ENCODE measurements at regions not wholly inside any gene's neighbourhood (a gene's known extent, or its start where the extent isn't known, plus 50 kb on each side); places are given as distances from the start of the nearest gene placed in this dataset.

GRCh38 chr5:73352649-73353230 is 95.8 kb downstream of the FOXD1 start:
- H3K4me1 ChIP-seq, result no peaks in the 10 kb centered on the region
- H3K9me3 ChIP-seq, result peaks cover 32% of the 10 kb centered on the region
- ATAC-seq (no peak), FAIRE-seq (no peak), DNase-seq (ENCODE audit: low read depth in 1 of 2, low spot score in 1 of 2) (no peak)
- CTCF ChIA-PET, result interaction anchor here (0.8 to 1.4 kb wide), 5 partner anchors 10 to 98 kb away, joined by 3 to 5 read pairs (median 4); partner anchors contain the start of gene FOXD1
- POLR2A ChIA-PET, result interaction anchor here (1.1 kb wide), 1 partner anchor 8 kb away, joined by 3 read pairs; no protein-coding TSS in a partner anchor
- no peak overlapping the region for H3K4me2 ChIP-seq
- H3K27ac ChIP-seq, result no peak overlapping the region
- no peak overlapping the region for H3K4me3 ChIP-seq
- no peak for TF ChIP-seq POLR2AphosphoS2 (conservative IDR thresholded peaks at IDR 0.05; ENCODE audit: low read length)
- no peak for TF ChIP-seq KDM5A (IDR thresholded peaks at IDR 0.05)
- no peak for TF ChIP-seq CHD2 (IDR thresholded peaks at IDR 0.05; ENCODE audit: low read length, partially characterized antibody)
- no peak for TF ChIP-seq PHF8 (IDR thresholded peaks at IDR 0.05; ENCODE audit: borderline replicate concordance, low read depth)
- no peak for TF ChIP-seq EHMT2 (IDR thresholded peaks at IDR 0.05; ENCODE audit: low read depth)

GRCh38 chr5:73352243-73352642 is 96.3 kb downstream of the FOXD1 start:
- POLR2A ChIA-PET, result no interaction called here
- TF ChIP-seq HOXB5 (CRISPR knock-in tag; IDR thresholded peaks at IDR 0.05) (no peak), MAFK (IDR thresholded peaks at IDR 0.05; ENCODE audit: partially characterized antibody) (no peak), POLR2AphosphoS2 (conservative IDR thresholded peaks at IDR 0.05; ENCODE audit: low read length) (no peak), CEBPB (IDR thresholded peaks at IDR 0.05) (no peak), TFCP2L1 (CRISPR knock-in tag; IDR thresholded peaks at IDR 0.05) (no peak), KDM5A (IDR thresholded peaks at IDR 0.05) (no peak), HMGXB4 (CRISPR knock-in tag; IDR thresholded peaks at IDR 0.05; ENCODE audit: borderline replicate concordance) (no peak), JUN (IDR thresholded peaks at IDR 0.05) (no peak), FOSB (CRISPR knock-in tag; IDR thresholded peaks at IDR 0.05) (no peak), FOXS1 (CRISPR knock-in tag; IDR thresholded peaks at IDR 0.05) (no peak)
- Histone ChIP-seq H3K4me3 (no peak overlapping the region), H3K27ac (no peak overlapping the region), H3K4me1 (no peaks in the 10 kb centered on the region), H3K4me2 (no peak overlapping the region), H3K9me3 (peaks cover 37% of the 10 kb centered on the region)
- FAIRE-seq (no peak), ATAC-seq (no peak), DNase-seq (ENCODE audit: low read depth in 1 of 2, low spot score in 1 of 2) (no peak)
- CTCF ChIA-PET, result no interaction called here
- 67% methylated on average over 1 of the region's 1 CpG for WGBS (ENCODE audit: missing lambda C conversion rate)

- no peak for ATAC-seq
- FAIRE-seq, result no peak
- CTCF ChIA-PET, result no interaction called here
- no peaks in the 10 kb centered on the region for H3K4me1 ChIP-seq
- no peak overlapping the region for H3K27ac ChIP-seq
- H3K4me2 ChIP-seq, result no peak overlapping the region
- 5% methylated on average over 3 of the region's 3 CpGs for WGBS (ENCODE audit: missing lambda C conversion rate)
- H3K9me3 ChIP-seq, result peaks cover 43% of the 10 kb centered on the region
- DNase-seq (ENCODE audit: low read depth in 1 of 2, low spot score in 1 of 2), result no peak
- no peak for TF ChIP-seq CHD2 (IDR thresholded peaks at IDR 0.05; ENCODE audit: low read length, partially characterized antibody)
- TF ChIP-seq ESRRA (IDR thresholded peaks at IDR 0.05; ENCODE audit: borderline replicate concordance, low read length), result no peak
- no peak for TF ChIP-seq ELK1 (IDR thresholded peaks at IDR 0.05; ENCODE audit: low read depth, low read length)
- TF ChIP-seq EP300 (IDR thresholded peaks at IDR 0.05), result no peak
- POLR2A ChIA-PET, result no interaction called here
- H3K4me3 ChIP-seq, result no peak overlapping the region
These were observed 97.0 kb downstream of the FOXD1 start for GRCh38 chr5:73351593-73351992.

- CTCF ChIA-PET, result no interaction called here
- no peak for FAIRE-seq
These were observed 101.6 kb downstream of the FOXD1 start for GRCh38 chr5:73346878-73347408.

More at GRCh38 chr5:73346878-73347408, 101.6 kb downstream of the FOXD1 start:
- POLR2A ChIA-PET, result no interaction called here
- no peak overlapping the region for H3K4me2 ChIP-seq
- DNase-seq (ENCODE audit: low read depth in 1 of 2, low spot score in 1 of 2) (no peak), ATAC-seq (no peak)
- 26% methylated on average over 1 of the region's 1 CpG for WGBS (ENCODE audit: missing lambda C conversion rate)
- no peak overlapping the region for H3K4me3 ChIP-seq
- H3K9me3 ChIP-seq, result peaks cover 51% of the 10 kb centered on the region
- H3K27ac ChIP-seq, result no peak overlapping the region
- no peak for TF ChIP-seq FOXS1 (CRISPR knock-in tag; IDR thresholded peaks at IDR 0.05)
- no peak for TF ChIP-seq CTCF (IDR thresholded peaks at IDR 0.05)
- TF ChIP-seq MAX (IDR thresholded peaks at IDR 0.05), result no peak
- TF ChIP-seq CHD2 (IDR thresholded peaks at IDR 0.05; ENCODE audit: low read length, partially characterized antibody), result no peak
- TF ChIP-seq NFE2L2 (conservative IDR thresholded peaks at IDR 0.05; ENCODE audit: low read length), result no peak
- H3K4me1 ChIP-seq, result no peaks in the 10 kb centered on the region

Measured in A549 (cell line).